ENCODE measurements at regions not wholly inside any gene's neighbourhood (a gene's known extent, or its start where the extent isn't known, plus 50 kb on each side); places are given as distances from the start of the nearest gene placed in this dataset.
"Not testable (repeated sequence)": the region's sequence is repeated elsewhere in the genome, so short reads cannot be mapped to it uniquely, and the experiment has no call there.

DNA sequence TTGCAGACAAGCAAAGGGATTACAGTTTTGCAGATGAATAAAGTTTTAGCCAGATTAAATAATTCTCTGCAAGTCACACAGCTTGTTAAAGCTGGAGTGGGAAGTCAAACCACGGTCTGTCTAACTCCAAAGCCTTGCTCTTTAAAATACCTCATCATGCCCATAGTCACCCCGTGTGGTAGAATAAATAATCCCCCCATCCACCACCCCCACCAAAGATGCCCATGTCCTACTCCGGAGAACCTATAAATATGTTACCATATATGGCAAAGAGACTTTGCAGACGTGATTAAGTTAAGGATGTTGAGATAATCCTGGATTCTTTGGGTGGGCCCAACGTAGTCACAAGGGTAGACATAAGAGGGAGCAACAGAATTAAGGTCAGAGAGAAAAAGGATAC, 118.7 kb downstream of the BEND2 start:
- DNase-seq = no peak

DNA sequence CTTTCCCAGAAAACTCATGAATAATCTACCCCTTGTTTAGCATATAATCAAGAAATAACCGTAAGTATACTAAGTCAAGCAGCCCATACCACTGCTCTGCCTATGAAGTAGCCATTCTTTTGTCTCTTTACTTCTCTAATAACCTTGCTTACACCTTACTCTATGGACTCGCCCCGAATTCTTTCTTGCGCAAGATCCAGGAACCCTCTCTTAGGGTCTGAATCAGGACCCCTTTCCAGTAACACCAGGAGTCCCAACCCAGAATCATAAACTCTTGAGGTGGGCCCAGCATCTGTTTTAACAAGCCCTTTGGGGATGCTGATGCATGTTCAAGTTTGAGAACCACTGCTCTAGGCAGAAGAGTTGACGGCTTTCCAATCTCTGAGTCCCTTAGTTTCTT, 119.6 kb downstream of the BEND2 start:
- DNase-seq = no peak

- DNase-seq = no peak
These were observed 120.9 kb downstream of the BEND2 start for GRCh38 chrX:18099745-18100144.

- no peak for DNase-seq
These were observed 121.9 kb downstream of the BEND2 start for GRCh38 chrX:18098763-18099162.

- no peak for DNase-seq
These were observed 144.3 kb downstream of the BEND2 start for GRCh38 chrX:18076434-18076833.

DNA sequence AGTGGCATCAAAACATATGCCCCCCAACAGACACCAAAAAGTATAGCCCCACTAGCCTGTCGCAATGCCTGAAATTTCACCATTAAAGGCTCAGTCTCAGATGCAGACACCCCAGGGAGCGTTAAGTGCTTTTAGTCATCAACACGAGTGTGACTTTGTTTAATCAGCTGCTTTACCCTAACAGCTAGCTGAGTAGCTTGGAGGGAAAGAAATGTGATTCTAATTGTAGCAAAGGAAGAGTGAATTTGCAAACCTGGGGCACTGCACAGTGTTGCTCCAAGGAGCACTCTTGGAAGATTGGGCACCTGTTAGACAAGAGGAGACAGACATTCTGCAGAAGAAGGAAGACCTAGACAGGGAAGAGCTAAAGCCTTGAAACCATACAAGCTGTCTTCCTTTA, 145.1 kb downstream of the BEND2 start:
- DNase-seq = no peak

DNA sequence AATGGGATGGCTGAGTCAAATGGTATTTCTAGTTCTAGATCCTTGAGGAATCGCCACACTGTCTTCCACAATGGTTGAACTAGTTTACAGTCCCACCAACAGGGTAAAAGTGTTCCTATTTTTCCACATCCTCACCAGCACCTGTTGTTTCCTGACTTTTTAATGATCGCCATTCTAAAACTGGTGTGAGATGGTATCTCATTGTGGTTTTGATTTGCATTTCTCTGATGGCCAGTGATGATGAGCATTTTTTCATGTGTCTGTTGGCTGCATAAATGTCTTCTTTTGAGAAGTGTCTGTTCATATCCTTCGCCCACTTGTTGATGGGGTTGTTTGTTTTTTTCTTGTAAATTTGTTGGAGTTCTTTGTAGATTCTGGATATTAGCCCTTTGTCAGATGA, 152.6 kb downstream of the BEND2 start:
- DNase-seq = not testable (repeated sequence)

DNA sequence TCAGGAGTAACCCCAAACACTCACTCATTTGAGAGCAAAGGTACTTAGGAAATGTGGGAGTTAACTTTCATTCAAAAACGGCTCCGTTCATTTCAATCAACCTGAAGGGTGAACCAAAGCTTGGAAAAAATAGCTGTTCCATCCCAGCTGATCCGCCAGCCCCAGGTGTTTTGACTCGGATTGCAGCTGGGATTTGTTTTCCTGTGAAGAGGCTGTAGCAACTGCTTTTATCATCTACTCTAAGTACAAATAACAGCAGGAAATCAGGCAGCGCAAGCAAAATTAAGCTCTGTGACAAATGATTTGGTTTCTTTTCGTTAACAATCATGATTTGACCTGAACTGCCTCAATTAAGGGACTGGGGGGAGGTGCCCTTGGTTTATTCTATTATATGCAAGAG, 154.7 kb downstream of the BEND2 start:
- no peak for DNase-seq

- no peak for DNase-seq
These were observed 169.0 kb downstream of the BEND2 start for GRCh38 chrX:18051690-18052089.

- no peak for DNase-seq
These were observed 173.2 kb downstream of the BEND2 start for GRCh38 chrX:18047491-18047890.

DNA sequence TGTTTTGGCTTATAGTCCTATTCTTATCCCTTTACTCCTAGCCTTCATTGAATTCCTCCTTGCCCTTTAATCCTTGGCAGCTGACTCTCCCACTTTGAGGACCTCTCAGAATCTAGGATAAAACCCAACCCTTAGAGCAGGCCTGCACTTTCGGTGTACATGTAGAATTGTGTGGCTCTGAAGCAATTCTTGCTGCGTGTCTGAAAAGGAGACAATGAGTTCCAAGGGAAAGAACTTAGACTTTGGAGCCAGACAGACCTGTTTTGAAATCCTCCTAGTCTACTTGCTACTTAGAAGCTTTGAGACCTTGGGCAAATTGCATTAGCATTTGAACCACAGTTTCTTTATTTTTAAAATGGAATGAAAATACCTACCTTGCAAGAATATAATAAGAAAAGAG, 175.2 kb downstream of the BEND2 start:
- no peak for DNase-seq

DNA sequence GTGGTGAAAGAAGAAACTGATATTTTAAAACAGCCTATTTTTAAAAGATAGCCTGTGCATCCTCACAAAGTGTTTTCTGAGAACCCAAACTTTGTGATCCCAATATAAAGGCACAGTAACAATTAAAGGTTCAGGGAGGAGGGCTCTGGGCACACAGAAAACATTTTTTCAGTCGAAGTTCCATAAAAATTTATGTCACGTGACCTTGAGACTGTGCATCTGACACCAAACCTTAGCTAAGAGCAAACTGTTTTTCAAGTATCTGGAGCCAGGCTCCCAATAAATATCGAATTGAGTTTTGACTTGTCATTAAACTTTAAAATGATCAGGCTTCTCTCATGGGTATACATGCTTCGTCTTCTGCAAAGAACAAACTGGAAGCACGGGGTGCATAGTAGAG, 177.9 kb downstream of the BEND2 start:
- DNase-seq = no peak

DNA sequence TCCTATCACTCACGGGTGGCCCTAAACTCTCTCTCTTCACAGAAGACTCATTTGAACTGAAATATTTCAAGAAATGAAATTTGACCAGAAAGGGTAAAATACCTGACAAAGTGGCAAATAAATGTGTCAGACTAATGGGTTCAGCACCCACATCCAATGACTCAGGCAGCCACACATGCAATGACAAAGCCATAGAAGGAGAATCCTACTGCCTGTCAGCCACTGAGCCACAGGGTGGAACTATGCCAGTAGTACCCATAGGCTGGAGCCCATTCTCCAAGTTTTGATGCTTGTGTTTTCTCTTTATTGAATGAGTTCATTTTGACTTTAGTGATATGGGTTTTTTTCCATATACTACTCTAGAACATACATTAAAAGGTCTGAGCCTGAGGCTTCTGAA, 179.0 kb downstream of the BEND2 start:
- DNase-seq = no peak

GRCh38 chrX:18039023-18039422, 177.9 kb upstream of the RAI2 start:
- DNase-seq = no peak

GRCh38 chrX:18036394-18036793, 175.3 kb upstream of the RAI2 start:
- no peak for DNase-seq

DNA sequence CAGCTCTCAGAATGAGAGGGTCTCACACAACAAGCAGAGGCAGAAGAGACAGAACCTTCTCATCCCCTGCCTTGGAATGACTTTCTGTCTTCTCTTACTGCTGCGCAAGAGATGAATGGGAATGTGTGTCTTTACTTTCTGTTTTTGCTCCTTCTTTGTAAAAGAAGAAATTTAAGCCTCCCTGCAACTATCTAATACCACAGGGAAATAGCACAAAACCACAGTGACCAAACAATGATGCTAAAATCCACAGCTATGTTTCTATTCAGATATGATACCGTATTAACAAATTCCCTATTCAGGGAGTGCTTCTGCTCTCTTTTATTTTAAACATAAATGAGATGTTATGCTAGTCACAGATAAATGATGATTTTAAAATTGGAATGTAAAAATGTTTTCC, 173.8 kb upstream of the RAI2 start:
- DNase-seq = no peak

- DNase-seq = no peak
These were observed 173.4 kb upstream of the RAI2 start for GRCh38 chrX:18034504-18034903.

- no peak for DNase-seq
These were observed 171.6 kb upstream of the RAI2 start for GRCh38 chrX:18032486-18033221.

DNA sequence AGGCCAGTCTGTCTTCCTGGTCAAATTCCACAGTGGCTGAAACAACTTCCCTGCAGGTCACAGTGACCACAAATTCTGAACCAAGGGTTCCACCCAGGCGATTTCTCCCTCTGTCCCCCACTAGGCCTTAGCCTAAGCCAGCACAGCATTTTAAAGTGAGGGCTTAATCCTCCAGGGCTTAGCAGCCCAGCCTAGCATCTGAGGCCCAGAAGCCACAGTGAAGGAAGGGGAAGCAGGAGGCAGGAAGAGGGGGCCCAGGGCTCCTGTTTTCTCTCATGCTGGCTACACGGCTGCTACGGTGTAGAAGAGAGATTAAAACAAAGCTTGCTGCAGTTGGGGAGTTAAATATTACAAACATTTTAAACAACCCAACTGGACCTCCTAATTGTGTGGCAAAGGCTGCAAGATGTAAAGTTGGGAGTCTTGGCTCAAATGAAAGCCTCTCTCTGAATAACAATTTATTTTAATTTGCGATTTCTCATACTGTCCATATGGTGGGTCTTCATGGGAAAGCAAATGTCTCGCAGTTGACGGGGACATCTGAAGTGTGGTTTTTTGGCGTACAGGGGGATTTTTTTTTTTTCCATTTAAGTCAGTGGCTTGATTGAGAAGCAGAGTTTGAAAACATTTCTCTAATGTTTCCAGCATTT, 170.8 kb upstream of the RAI2 start:
- no peak for DNase-seq

GRCh38 chrX:18030656-18031055, 169.6 kb upstream of the RAI2 start:
- not testable (repeated sequence) for DNase-seq

- DNase-seq = no peak
These were observed 165.1 kb upstream of the RAI2 start for GRCh38 chrX:18026166-18026565.

- DNase-seq = no peak
These were observed 156.3 kb upstream of the RAI2 start for GRCh38 chrX:18017411-18017810.

DNA sequence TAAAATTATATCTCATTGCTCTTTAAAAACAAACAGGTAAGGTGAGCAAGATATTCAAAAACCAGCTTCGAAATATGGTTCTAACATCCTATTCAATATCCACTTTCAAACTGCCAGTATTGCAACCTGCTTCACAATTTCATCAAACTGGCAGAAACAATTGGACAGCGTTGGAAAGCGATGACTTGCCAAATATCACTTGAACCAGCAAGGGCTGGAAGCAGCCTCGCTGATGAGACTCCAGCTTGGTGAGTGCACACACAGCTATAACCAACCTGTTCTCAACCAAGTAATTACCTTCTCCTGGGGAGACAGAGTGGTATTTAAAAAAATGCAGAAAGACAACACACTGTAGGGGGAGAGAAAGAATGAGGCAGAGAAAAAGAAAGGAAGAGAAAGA, 155.8 kb upstream of the RAI2 start:
- DNase-seq = no peak

- DNase-seq = no peak
These were observed 149.2 kb upstream of the RAI2 start for GRCh38 chrX:18010253-18010652.

DNA sequence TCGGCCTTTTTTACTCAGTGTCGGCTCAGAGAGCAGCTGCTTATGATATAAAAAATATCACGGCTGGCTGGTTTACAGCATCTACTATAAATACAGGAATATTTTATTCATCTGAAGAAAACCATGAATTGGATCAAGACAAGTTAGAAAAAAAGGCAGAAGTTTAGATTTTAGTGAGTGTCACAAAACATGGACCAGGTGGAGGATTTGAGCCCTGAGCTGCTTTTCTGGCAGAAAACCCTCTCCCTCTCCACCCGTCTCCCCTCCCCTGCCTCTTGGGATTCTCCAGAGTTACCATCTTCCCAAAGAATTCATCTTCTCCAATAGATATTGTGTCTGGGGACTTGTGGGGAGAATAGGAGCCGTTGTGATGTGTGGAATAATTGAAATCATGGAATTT, 142.8 kb upstream of the RAI2 start:
- no peak for DNase-seq
